ENCODE measurements at regions not wholly inside any gene's neighbourhood (a gene's known extent, or its start where the extent isn't known, plus 50 kb on each side); places are given as distances from the start of the nearest gene placed in this dataset.
"Not testable (repeated sequence)": the region's sequence is repeated elsewhere in the genome, so short reads cannot be mapped to it uniquely, and the experiment has no call there.

DNA sequence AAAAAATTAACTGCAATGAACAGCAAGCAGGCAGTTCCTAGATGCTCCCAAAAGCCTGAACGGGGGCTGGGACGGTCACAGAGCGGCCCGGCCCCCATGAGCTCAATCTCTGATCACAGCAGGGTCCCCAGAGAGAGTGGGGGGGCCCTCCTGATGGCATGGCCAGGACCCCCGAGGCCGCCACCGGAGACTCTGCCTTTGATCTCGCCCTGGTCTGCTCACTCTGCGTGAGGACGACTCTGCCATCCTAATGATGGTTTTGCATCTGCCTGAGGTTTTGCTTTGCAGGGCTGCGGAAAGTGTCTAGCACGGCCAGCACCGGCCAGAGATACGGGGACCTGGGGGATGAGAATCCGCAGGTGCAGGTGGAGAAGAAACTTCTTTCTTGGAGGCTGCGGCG lies 103.8 kb downstream of the SHOX start:
- whole genome bisulfite sequencing, 2 donors, result 40 to 55% methylated on average over 17 of the region's 17 CpGs
- no peak overlapping the region for H3K27ac ChIP-seq
- intact Hi-C loops (cut with DNase I), result no loop called here
- H3K36me3 ChIP-seq, result no peaks in the 10 kb centered on the region
- ATAC-seq (no peak), DNase-seq (no peak)
- H3K4me1 ChIP-seq, result no peaks in the 10 kb centered on the region
- no peak overlapping the region for H3K4me3 ChIP-seq
- peaks cover 0 to 9% (median 0%) of the 10 kb centered on the region in 11 donors for H3K9me3 ChIP-seq
- no peak for TF ChIP-seq CTCF (IDR thresholded peaks at IDR 0.05)
- no peaks in the 10 kb centered on the region for H3K27me3 ChIP-seq

- WGBS, 2 donors, result 77 to 81% methylated on average over 9 of the region's 9 CpGs
- Histone ChIP-seq H3K4me3 (no peak overlapping the region), H3K36me3 (no peaks in the 10 kb centered on the region), H3K27ac (no peak overlapping the region), H3K9me3 (peaks cover 0 to 9% (median 0%) of the 10 kb centered on the region in 11 donors), H3K27me3 (no peaks in the 10 kb centered on the region), H3K4me1 (no peaks in the 10 kb centered on the region)
- no peak for TF ChIP-seq CTCF (IDR thresholded peaks at IDR 0.05)
- no peak for DNase-seq
- intact Hi-C loops (cut with DNase I), result no loop called here
- no peak for ATAC-seq
Observed at GRCh38 chrX:733961-734360, 103.4 kb downstream of the SHOX start.

DNA sequence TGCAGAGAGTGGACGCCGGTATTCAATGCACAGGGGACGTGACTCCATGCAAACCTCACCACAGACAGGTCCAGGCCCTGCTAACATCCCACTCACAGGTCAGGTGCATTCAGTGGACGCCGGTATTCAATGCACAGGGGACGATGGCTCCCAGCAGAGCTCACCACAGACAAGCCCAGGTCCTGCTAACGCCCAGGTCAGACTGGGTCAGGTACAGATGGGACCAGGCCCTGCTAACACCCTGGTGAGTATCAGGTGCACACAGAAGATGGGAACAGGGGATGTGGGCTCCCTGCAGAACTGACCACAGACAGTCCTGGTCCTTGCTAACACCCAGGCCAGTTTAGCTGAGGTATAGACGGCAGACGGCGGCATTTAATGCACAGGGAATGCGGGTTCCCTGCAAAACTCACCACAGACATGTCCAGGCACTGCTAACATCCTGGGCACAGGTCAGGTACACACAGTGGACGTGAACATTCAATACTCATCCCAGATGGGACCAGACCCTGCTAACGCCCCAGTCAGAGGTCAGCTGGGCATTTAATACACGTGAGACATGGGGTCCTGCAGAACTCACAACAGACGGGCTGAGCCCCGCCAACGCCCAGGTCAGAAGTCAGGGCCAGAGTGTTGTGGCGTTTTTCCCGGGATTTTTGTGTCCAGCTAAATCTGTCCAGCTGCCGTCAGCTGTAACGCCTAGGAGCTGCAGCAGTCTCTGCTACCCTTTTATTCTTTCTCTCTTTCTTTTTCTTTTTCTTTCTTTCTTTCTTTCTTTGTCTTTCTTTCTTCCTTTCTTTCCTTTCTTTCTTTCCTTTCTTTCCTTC lies 99.2 kb downstream of the SHOX start:
- Histone ChIP-seq H3K4me3 (no peak overlapping the region), H3K36me3 (no peaks in the 10 kb centered on the region), H3K27me3 (no peaks in the 10 kb centered on the region), H3K9me3 (peaks cover 0 to 5% (median 0%) of the 10 kb centered on the region in 11 donors), H3K27ac (no peak overlapping the region), H3K4me1 (no peaks in the 10 kb centered on the region)
- DNase-seq, result no peak
- TF ChIP-seq CTCF (IDR thresholded peaks at IDR 0.05), result no peak
- no peak for ATAC-seq
- intact Hi-C loops (cut with DNase I), result no loop called here
- 77 to 78% methylated on average over 21 of the region's 21 CpGs for WGBS, 2 donors

- H3K36me3 ChIP-seq; H3K9me3 ChIP-seq; intact Hi-C loops (cut with DNase I); H3K27ac ChIP-seq; H3K27me3 ChIP-seq; ATAC-seq; H3K4me3 ChIP-seq; DNase-seq; H3K4me1 ChIP-seq: not testable (repeated sequence)
- 80 to 87% methylated on average over 12 to 14 of the region's 14 CpGs for WGBS, 2 donors
Observed at GRCh38 chrX:729101-729500, 98.5 kb downstream of the SHOX start.

DNA sequence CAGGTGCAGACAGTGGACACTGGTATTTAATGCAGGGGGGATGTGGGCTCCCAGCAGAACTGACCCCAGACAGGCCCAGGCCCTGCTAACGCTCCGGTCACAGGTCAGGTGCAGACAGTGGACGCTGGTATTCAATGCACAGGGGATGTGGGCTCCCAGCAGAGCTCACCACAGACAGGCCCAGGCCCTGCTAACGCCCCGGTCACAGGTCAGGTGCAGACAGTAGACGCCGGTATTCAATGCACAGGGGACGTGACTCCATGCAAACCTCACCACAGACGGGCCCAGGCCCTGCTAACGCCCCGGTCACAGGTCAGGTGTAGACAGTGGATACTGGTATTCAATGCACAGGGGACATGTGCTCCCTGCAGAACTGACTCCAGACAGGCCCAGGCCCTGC lies 98.0 kb downstream of the SHOX start:
- WGBS, 2 donors, result 84 to 88% methylated on average over 10 to 11 of the region's 11 CpGs
- H3K4me1 ChIP-seq, result not testable (repeated sequence)

More for the DNA sequence above, 98.0 kb downstream of the SHOX start:
- H3K27ac ChIP-seq; H3K27me3 ChIP-seq; DNase-seq; intact Hi-C loops (cut with DNase I); H3K36me3 ChIP-seq; H3K4me3 ChIP-seq; ATAC-seq: not testable (repeated sequence)
- H3K9me3 ChIP-seq, result peaks cover 0 to 15% (median 6%) of the 10 kb centered on the region in 11 donors
